ENCODE measurements at regions not wholly inside any gene's neighbourhood (a gene's known extent, or its start where the extent isn't known, plus 50 kb on each side); places are given as distances from the start of the nearest gene placed in this dataset.

DNA sequence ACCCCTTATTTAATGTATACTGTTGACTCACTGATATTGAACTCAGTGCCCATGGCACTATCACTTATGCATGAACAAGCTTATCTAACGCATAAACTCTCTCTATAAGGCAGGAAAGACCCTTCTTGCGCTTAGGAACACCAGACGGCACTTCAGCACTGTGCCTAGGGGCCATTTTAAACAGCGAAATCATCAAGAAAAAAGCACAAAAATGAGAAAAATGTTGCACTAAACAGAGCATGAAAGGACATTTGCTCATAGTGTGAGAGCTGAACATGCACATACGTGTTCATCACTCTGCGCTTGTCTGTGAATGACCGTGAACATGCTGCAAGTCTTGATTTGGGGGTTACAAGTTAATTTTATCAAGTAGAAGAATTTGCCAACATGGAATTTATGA lies 109.6 kb downstream of the WDR11 start:
- no peak for DNase-seq (ENCODE audit: low spot score)

GRCh38 chr10:120961795-120962755 lies 110.9 kb downstream of the WDR11 start:
- no peak for DNase-seq (ENCODE audit: low spot score)

- DNase-seq (ENCODE audit: low spot score): no peak
Observed at GRCh38 chr10:120962756-120963593, 111.8 kb downstream of the WDR11 start.

DNA sequence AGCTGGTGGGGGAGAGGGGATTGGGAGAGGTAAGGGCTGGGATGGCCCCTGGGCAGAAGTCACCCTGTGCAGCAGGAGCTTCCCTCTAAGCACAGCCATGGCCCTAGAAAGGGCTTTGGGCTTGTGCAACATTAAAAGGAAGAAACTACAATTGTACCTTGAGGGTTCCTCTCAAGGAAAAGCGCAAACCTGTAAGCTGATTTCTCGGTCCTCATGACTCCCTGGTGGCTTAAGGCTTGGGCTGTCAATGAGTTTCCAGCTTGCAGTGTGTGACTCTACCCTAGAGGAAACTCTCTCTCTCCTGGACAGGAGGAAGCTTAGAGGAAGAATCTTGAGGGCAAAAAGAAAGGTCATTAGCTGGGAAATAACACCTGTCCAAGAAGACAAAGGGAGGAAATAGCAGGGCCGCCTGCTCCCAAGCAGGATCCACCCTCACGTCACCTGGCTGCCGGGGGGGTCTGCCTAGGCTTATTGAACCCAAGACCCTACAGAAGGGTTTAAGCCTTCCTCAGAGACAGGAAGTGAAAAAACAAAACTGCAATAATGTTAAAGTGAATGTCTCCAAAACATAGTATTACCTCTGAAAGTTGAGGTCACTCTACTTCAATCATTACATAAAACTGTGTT lies 112.5 kb downstream of the WDR11 start:
- DNase-seq (ENCODE audit: low spot score): no peak

- DNase-seq (ENCODE audit: low spot score): no peak
Observed at GRCh38 chr10:120966657-120967045, 115.5 kb downstream of the WDR11 start.

GRCh38 chr10:120969219-120969645 lies 118.1 kb downstream of the WDR11 start:
- no peak for DNase-seq (ENCODE audit: low spot score)

GRCh38 chr10:120970595-120971529 lies 119.7 kb downstream of the WDR11 start:
- DNase-seq (ENCODE audit: low spot score): no peak

- DNase-seq (ENCODE audit: low spot score): no peak
Observed at GRCh38 chr10:120971671-120972070, 120.5 kb downstream of the WDR11 start.

GRCh38 chr10:120972259-120972658 lies 121.1 kb downstream of the WDR11 start:
- DNase-seq (ENCODE audit: low spot score): no peak

- DNase-seq (ENCODE audit: low spot score): no peak
Observed at GRCh38 chr10:120975072-120975867, 124.1 kb downstream of the WDR11 start.

DNA sequence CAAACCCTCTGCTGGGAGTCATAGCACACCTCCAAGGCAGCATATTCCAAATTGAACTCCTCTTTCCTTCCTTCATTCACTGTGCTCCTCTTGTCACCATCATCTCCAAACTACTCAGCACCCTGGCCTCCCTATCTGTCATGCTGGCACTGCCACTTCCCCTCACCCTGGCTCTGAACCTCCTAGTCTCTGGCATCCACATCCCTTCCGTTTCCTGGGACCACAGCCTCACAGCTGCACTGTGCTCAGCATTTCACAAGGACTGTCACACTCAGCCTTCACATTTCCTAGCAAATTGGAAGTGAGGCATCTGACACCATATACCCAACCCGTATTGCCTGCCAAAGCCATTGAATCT lies 124.7 kb downstream of the WDR11 start:
- no peak for DNase-seq (ENCODE audit: low spot score)

- no peak for DNase-seq (ENCODE audit: low spot score)
Observed at GRCh38 chr10:120977897-120978296, 126.7 kb downstream of the WDR11 start.

- DNase-seq (ENCODE audit: low spot score): no peak
Observed at GRCh38 chr10:120978589-120979252, 127.6 kb downstream of the WDR11 start.

GRCh38 chr10:120979435-120980278 lies 128.5 kb downstream of the WDR11 start:
- DNase-seq (ENCODE audit: low spot score): peak; percentile 24

GRCh38 chr10:120980279-120981255 lies 129.4 kb downstream of the WDR11 start:
- no peak for DNase-seq (ENCODE audit: low spot score)

DNA sequence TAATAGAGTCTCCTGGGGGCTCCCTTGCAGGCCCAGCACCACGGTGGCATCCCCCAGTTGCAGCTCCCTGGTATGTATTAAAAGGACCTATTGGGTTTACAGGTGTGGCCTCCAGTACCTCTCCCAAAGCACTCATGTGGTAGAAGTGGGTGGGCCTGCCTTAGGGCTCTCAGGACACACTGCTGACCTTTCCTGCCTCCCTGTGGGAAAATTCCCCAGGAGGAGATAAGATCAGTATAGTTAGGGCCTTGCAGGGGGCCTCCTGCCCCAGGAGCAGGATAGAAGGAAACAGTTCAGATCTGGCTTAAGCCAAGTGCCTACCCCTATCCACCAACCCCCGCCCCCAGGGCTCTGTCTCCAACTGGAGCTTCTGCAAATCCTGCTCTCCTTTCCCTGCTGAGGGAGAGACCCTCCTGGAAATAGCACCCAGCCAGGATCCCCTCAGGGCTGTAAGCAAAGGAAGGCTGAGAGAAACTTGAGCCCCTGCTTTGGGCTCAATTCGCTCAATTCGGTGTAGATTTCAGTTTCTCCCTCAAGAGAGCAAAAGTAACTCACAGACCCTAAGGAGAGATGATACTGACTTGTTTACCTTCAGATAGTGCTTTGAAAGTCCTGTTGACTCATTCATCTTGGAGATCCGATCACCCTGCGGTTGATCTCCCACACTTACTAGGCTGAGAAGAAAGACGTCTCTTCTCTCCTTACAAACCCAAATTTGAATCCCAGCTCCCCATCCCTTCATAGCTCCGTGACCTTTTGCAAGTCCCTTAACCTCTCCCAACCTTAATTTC lies 130.6 kb downstream of the WDR11 start:
- no peak for DNase-seq (ENCODE audit: low spot score)

GRCh38 chr10:120982507-120982906 lies 131.3 kb downstream of the WDR11 start:
- no peak for DNase-seq (ENCODE audit: low spot score)

All from globus pallidus (tissue), 1 donor.